ENCODE measurements at regions not wholly inside any gene's neighbourhood (a gene's known extent, or its start where the extent isn't known, plus 50 kb on each side); places are given as distances from the start of the nearest gene placed in this dataset.

DNA sequence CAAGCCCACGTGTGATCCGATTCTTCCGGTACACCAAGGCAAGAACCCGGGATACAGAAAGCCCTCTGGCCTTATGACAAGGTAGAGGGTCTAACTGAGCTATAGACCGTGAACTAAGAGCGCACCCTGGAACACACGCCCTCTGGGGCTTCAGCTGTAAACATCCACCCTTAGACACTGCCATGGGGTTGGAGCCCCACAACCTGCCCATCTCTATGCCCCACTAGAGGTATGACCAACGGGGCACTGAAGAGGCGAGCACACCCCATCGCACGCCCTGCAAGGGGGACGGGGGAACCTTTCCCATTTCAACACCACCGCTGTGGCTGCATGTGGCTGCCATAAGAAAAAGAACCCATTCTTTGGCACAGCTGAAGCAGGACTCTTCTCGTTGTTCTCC is 1206.0 kb upstream of the TMEM132C start:
- no peaks in the 10 kb centered on the region for H3K27me3 ChIP-seq (ENCODE audit: insufficient read depth, low read length)
- no peaks in the 10 kb centered on the region for H3K4me1 ChIP-seq (ENCODE audit: insufficient read depth, low read length)
- H3K9me3 ChIP-seq (ENCODE audit: insufficient read depth, low read depth, low read length): no peaks in the 10 kb centered on the region
- H3K27ac ChIP-seq (ENCODE audit: low read length): no peak overlapping the region
- no peaks in the 10 kb centered on the region for H3K36me3 ChIP-seq (ENCODE audit: insufficient read depth, low read depth, low read length)
- H3K9ac ChIP-seq (ENCODE audit: low read depth, low read length): no peak overlapping the region
- no peak overlapping the region for H3K4me3 ChIP-seq (ENCODE audit: low read length)

GRCh38 chr12:127063339-127064072 is 1203.5 kb upstream of the TMEM132C start:
- no peak overlapping the region for H3K9ac ChIP-seq (ENCODE audit: low read depth, low read length)
- H3K27me3 ChIP-seq (ENCODE audit: insufficient read depth, low read length): no peaks in the 10 kb centered on the region
- H3K9me3 ChIP-seq (ENCODE audit: insufficient read depth, low read depth, low read length): no peaks in the 10 kb centered on the region
- no peaks in the 10 kb centered on the region for H3K36me3 ChIP-seq (ENCODE audit: insufficient read depth, low read depth, low read length)
- no peak overlapping the region for H3K4me3 ChIP-seq (ENCODE audit: low read length)
- no peaks in the 10 kb centered on the region for H3K4me1 ChIP-seq (ENCODE audit: insufficient read depth, low read length)
- H3K27ac ChIP-seq (ENCODE audit: low read length): no peak overlapping the region

GRCh38 chr12:127064207-127064606 is 1202.8 kb upstream of the TMEM132C start:
- Histone ChIP-seq H3K4me1 (ENCODE audit: insufficient read depth, low read length) (no peaks in the 10 kb centered on the region), H3K27ac (ENCODE audit: low read length) (no peak overlapping the region), H3K36me3 (ENCODE audit: insufficient read depth, low read depth, low read length) (no peaks in the 10 kb centered on the region), H3K9me3 (ENCODE audit: insufficient read depth, low read depth, low read length) (no peaks in the 10 kb centered on the region), H3K27me3 (ENCODE audit: insufficient read depth, low read length) (no peaks in the 10 kb centered on the region), H3K4me3 (ENCODE audit: low read length) (no peak overlapping the region), H3K9ac (ENCODE audit: low read depth, low read length) (no peak overlapping the region)

DNA sequence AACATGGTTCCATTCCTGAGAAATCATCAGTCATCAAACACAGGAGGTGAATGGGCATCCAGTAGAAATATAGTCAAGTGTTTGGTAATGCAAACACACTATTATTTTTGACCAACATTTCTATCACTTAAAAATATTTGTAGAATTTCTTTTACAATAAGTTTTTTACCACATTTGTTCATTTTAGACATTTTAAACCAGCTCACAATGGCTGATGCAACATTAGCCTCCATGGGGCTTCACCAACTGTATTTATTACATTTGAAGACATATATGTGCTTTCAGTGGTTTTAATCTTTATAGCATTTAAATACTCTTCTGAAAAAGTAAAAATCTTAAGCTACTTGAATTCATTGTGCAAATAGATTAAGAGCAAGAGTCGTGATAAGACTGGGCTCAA is 1201.4 kb upstream of the TMEM132C start:
- H3K9ac ChIP-seq (ENCODE audit: low read depth, low read length): no peak overlapping the region

GRCh38 chr12:127070515-127071157 is 1196.3 kb upstream of the TMEM132C start:
- no peaks in the 10 kb centered on the region for H3K27me3 ChIP-seq (ENCODE audit: insufficient read depth, low read length)
- H3K9ac ChIP-seq (ENCODE audit: low read depth, low read length): no peak overlapping the region
- no peak overlapping the region for H3K27ac ChIP-seq (ENCODE audit: low read length)

More for the DNA sequence above, 1201.4 kb upstream of the TMEM132C start:
- Histone ChIP-seq H3K9me3 (ENCODE audit: insufficient read depth, low read depth, low read length) (no peaks in the 10 kb centered on the region), H3K4me1 (ENCODE audit: insufficient read depth, low read length) (no peaks in the 10 kb centered on the region), H3K36me3 (ENCODE audit: insufficient read depth, low read depth, low read length) (no peaks in the 10 kb centered on the region), H3K4me3 (ENCODE audit: low read length) (no peak overlapping the region), H3K27ac (ENCODE audit: low read length) (no peak overlapping the region), H3K27me3 (ENCODE audit: insufficient read depth, low read length) (no peaks in the 10 kb centered on the region)

GRCh38 chr12:127074161-127074560 is 1192.8 kb upstream of the TMEM132C start:
- Histone ChIP-seq H3K27ac (ENCODE audit: low read length) (no peak overlapping the region), H3K9me3 (ENCODE audit: insufficient read depth, low read depth, low read length) (no peaks in the 10 kb centered on the region), H3K4me1 (ENCODE audit: insufficient read depth, low read length) (no peaks in the 10 kb centered on the region), H3K36me3 (ENCODE audit: insufficient read depth, low read depth, low read length) (no peaks in the 10 kb centered on the region), H3K27me3 (ENCODE audit: insufficient read depth, low read length) (no peaks in the 10 kb centered on the region), H3K9ac (ENCODE audit: low read depth, low read length) (no peak overlapping the region), H3K4me3 (ENCODE audit: low read length) (no peak overlapping the region)

More at GRCh38 chr12:127070515-127071157, 1196.3 kb upstream of the TMEM132C start:
- no peaks in the 10 kb centered on the region for H3K36me3 ChIP-seq (ENCODE audit: insufficient read depth, low read depth, low read length)
- no peaks in the 10 kb centered on the region for H3K9me3 ChIP-seq (ENCODE audit: insufficient read depth, low read depth, low read length)
- no peaks in the 10 kb centered on the region for H3K4me1 ChIP-seq (ENCODE audit: insufficient read depth, low read length)
- H3K4me3 ChIP-seq (ENCODE audit: low read length): no peak overlapping the region

- Histone ChIP-seq H3K27me3 (ENCODE audit: insufficient read depth, low read length) (no peaks in the 10 kb centered on the region), H3K4me3 (ENCODE audit: low read length) (no peak overlapping the region), H3K27ac (ENCODE audit: low read length) (no peak overlapping the region), H3K4me1 (ENCODE audit: insufficient read depth, low read length) (no peaks in the 10 kb centered on the region), H3K9me3 (ENCODE audit: insufficient read depth, low read depth, low read length) (no peaks in the 10 kb centered on the region), H3K36me3 (ENCODE audit: insufficient read depth, low read depth, low read length) (no peaks in the 10 kb centered on the region), H3K9ac (ENCODE audit: low read depth, low read length) (no peak overlapping the region)
Measured at GRCh38 chr12:127075981-127076380, 1191.0 kb upstream of the TMEM132C start.

- H3K27me3 ChIP-seq (ENCODE audit: insufficient read depth, low read length): no peaks in the 10 kb centered on the region
- H3K36me3 ChIP-seq (ENCODE audit: insufficient read depth, low read depth, low read length): no peaks in the 10 kb centered on the region
- H3K9ac ChIP-seq (ENCODE audit: low read depth, low read length): no peak overlapping the region
- H3K27ac ChIP-seq (ENCODE audit: low read length): no peak overlapping the region
- H3K4me1 ChIP-seq (ENCODE audit: insufficient read depth, low read length): no peaks in the 10 kb centered on the region
- H3K9me3 ChIP-seq (ENCODE audit: insufficient read depth, low read depth, low read length): no peaks in the 10 kb centered on the region
- no peak overlapping the region for H3K4me3 ChIP-seq (ENCODE audit: low read length)
Measured at GRCh38 chr12:127077262-127078045, 1189.5 kb upstream of the TMEM132C start.

DNA sequence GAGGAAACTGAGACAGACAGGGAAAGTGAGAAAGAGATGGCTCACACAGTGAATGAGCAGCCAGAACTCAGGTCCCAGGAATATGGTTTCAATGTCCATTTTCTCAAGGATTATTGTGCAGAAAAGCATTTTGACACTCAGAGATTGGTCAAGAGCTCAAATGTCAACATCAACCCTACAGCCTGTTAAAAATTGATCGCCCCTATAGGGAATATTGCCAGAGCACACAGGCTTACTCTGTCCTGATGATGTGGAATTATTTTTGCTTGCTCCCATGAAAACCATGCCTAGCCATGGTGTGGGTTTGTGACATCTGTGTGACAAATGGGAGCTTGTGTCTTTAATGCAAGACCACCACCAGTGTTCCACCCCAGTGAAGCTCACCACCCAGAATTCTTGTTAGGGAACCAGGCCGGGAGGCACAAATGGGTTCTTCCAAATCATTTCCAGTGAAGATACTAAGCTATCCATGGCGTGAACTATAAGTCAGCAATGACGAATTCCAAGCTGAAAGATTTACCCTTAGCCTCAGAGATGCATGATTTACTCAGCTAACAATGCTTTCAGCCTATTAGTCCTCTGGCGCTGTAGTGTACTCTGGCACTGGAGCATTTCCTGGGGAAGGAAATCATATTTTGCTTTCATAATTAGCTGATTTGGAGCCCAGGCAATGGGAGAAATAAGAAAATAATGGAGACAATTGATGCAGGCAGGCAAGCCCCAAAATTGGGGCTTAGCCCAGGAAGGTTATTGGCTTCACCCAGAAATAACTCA is 1188.2 kb upstream of the TMEM132C start:
- H3K9me3 ChIP-seq (ENCODE audit: insufficient read depth, low read depth, low read length): no peaks in the 10 kb centered on the region
- peaks cover 5% of the 10 kb centered on the region; the same call in 1 of the 2 replicates for H3K4me1 ChIP-seq (ENCODE audit: insufficient read depth, low read length)
- H3K9ac ChIP-seq (ENCODE audit: low read depth, low read length): no peak overlapping the region
- no peaks in the 10 kb centered on the region for H3K36me3 ChIP-seq (ENCODE audit: insufficient read depth, low read depth, low read length)
- no peak overlapping the region for H3K27ac ChIP-seq (ENCODE audit: low read length)
- H3K27me3 ChIP-seq (ENCODE audit: insufficient read depth, low read length): no peaks in the 10 kb centered on the region
- H3K4me3 ChIP-seq (ENCODE audit: low read length): no peak overlapping the region

DNA sequence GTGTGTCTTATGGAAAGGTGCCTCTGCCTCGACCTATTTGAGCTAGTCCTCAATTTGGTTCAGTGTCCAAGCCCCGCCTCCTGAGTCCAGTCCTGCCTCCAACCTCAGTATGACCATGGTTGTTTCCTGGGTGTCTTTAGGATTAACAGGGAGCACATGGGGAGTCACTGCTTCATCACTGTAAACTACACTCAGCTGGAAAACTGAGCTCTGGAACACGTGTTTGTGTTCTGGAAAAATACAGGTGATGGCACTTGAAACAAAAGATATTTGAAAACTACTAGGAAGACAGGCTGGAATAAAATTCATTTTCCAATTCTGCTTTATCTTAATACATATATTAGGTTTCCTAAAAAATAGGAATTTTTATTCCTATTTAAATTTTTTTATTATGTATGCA is 1187.3 kb upstream of the TMEM132C start:
- Histone ChIP-seq H3K4me3 (ENCODE audit: low read length) (no peak overlapping the region), H3K9me3 (ENCODE audit: insufficient read depth, low read depth, low read length) (no peaks in the 10 kb centered on the region), H3K9ac (ENCODE audit: low read depth, low read length) (no peak overlapping the region), H3K27me3 (ENCODE audit: insufficient read depth, low read length) (no peaks in the 10 kb centered on the region), H3K4me1 (ENCODE audit: insufficient read depth, low read length) (peaks cover 6% of the 10 kb centered on the region; the same call in 1 of the 2 replicates), H3K27ac (ENCODE audit: low read length) (no peak overlapping the region), H3K36me3 (ENCODE audit: insufficient read depth, low read depth, low read length) (no peaks in the 10 kb centered on the region)

DNA sequence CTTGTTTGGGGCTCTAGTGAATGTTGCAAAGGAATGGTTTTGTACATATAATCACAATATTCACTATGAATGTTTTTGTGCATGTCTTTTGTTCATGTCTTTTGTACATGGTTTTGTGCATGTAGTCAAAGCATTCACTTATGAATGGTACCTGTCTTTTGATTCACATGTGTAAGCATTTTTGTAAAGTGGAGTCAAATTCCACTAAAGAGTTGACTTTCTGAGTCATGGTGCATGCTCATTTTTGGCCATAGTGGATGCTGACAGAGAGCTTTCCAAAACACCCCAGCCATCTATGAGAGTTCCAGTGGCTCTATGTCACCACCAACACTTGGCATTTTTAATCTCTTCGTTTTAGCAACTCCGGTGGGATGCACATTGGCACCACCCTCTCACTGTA is 1185.9 kb upstream of the TMEM132C start:
- Histone ChIP-seq H3K36me3 (ENCODE audit: insufficient read depth, low read depth, low read length) (no peaks in the 10 kb centered on the region), H3K27me3 (ENCODE audit: insufficient read depth, low read length) (no peaks in the 10 kb centered on the region), H3K9ac (ENCODE audit: low read depth, low read length) (no peak overlapping the region), H3K27ac (ENCODE audit: low read length) (no peak overlapping the region), H3K4me3 (ENCODE audit: low read length) (no peak overlapping the region), H3K9me3 (ENCODE audit: insufficient read depth, low read depth, low read length) (no peaks in the 10 kb centered on the region), H3K4me1 (ENCODE audit: insufficient read depth, low read length) (peaks cover 6% of the 10 kb centered on the region; the same call in 1 of the 2 replicates)

Measured in iPS-20b (cell line).